ENCODE measurements at regions not wholly inside any gene's neighbourhood (a gene's known extent, or its start where the extent isn't known, plus 50 kb on each side); places are given as distances from the start of the nearest gene placed in this dataset.

- Histone ChIP-seq H3K36me3 (ENCODE audit: control insufficient read depth, insufficient read depth, low read length) (no peaks in the 10 kb centered on the region), H3K9ac (ENCODE audit: low read length) (no peak overlapping the region), H3K9me3 (ENCODE audit: control insufficient read depth, low read length) (no peaks in the 10 kb centered on the region), H3K4me3 (ENCODE audit: low read length) (no peak overlapping the region), H3K4me1 (ENCODE audit: control insufficient read depth, insufficient read depth, low read length) (no peaks in the 10 kb centered on the region), H3K27me3 (ENCODE audit: control insufficient read depth, insufficient read depth, low read length) (no peaks in the 10 kb centered on the region)
These were observed 311.6 kb downstream of the KCNRG start for GRCh38 chr13:50326811-50327210.

GRCh38 chr13:50334115-50334778 is 319.0 kb downstream of the KCNRG start:
- Histone ChIP-seq H3K36me3 (ENCODE audit: control insufficient read depth, insufficient read depth, low read length) (no peaks in the 10 kb centered on the region), H3K27me3 (ENCODE audit: control insufficient read depth, insufficient read depth, low read length) (no peaks in the 10 kb centered on the region), H3K4me1 (ENCODE audit: control insufficient read depth, insufficient read depth, low read length) (no peaks in the 10 kb centered on the region), H3K4me3 (ENCODE audit: low read length) (no peak overlapping the region), H3K9me3 (ENCODE audit: control insufficient read depth, low read length) (no peaks in the 10 kb centered on the region), H3K9ac (ENCODE audit: low read length) (no peak overlapping the region)

- Histone ChIP-seq H3K4me1 (ENCODE audit: control insufficient read depth, insufficient read depth, low read length) (no peaks in the 10 kb centered on the region), H3K36me3 (ENCODE audit: control insufficient read depth, insufficient read depth, low read length) (no peaks in the 10 kb centered on the region), H3K9ac (ENCODE audit: low read length) (no peak overlapping the region), H3K27me3 (ENCODE audit: control insufficient read depth, insufficient read depth, low read length) (no peaks in the 10 kb centered on the region), H3K4me3 (ENCODE audit: low read length) (no peak overlapping the region), H3K9me3 (ENCODE audit: control insufficient read depth, low read length) (no peaks in the 10 kb centered on the region)
These were observed 319.7 kb downstream of the KCNRG start for GRCh38 chr13:50334944-50335343.

- H3K36me3 ChIP-seq (ENCODE audit: control insufficient read depth, insufficient read depth, low read length) = no peaks in the 10 kb centered on the region
- H3K9me3 ChIP-seq (ENCODE audit: control insufficient read depth, low read length) = no peaks in the 10 kb centered on the region
- no peaks in the 10 kb centered on the region for H3K4me1 ChIP-seq (ENCODE audit: control insufficient read depth, insufficient read depth, low read length)
- H3K9ac ChIP-seq (ENCODE audit: low read length) = no peak overlapping the region
- H3K27me3 ChIP-seq (ENCODE audit: control insufficient read depth, insufficient read depth, low read length) = no peaks in the 10 kb centered on the region
- no peak overlapping the region for H3K4me3 ChIP-seq (ENCODE audit: low read length)
These were observed 324.0 kb downstream of the KCNRG start for GRCh38 chr13:50339271-50339670.

GRCh38 chr13:50340146-50340545 is 324.9 kb downstream of the KCNRG start:
- Histone ChIP-seq H3K36me3 (ENCODE audit: control insufficient read depth, insufficient read depth, low read length) (no peaks in the 10 kb centered on the region), H3K4me3 (ENCODE audit: low read length) (no peak overlapping the region), H3K4me1 (ENCODE audit: control insufficient read depth, insufficient read depth, low read length) (no peaks in the 10 kb centered on the region), H3K9me3 (ENCODE audit: control insufficient read depth, low read length) (no peaks in the 10 kb centered on the region), H3K27me3 (ENCODE audit: control insufficient read depth, insufficient read depth, low read length) (no peaks in the 10 kb centered on the region), H3K9ac (ENCODE audit: low read length) (no peak overlapping the region)

- H3K4me1 ChIP-seq (ENCODE audit: control insufficient read depth, insufficient read depth, low read length) = no peaks in the 10 kb centered on the region
- no peaks in the 10 kb centered on the region for H3K36me3 ChIP-seq (ENCODE audit: control insufficient read depth, insufficient read depth, low read length)
- H3K9me3 ChIP-seq (ENCODE audit: control insufficient read depth, low read length) = no peaks in the 10 kb centered on the region
- no peak overlapping the region for H3K9ac ChIP-seq (ENCODE audit: low read length)
- no peak overlapping the region for H3K4me3 ChIP-seq (ENCODE audit: low read length)
- no peaks in the 10 kb centered on the region for H3K27me3 ChIP-seq (ENCODE audit: control insufficient read depth, insufficient read depth, low read length)
These were observed 325.5 kb downstream of the KCNRG start for GRCh38 chr13:50340551-50341287.

- H3K4me1 ChIP-seq (ENCODE audit: control insufficient read depth, insufficient read depth, low read length) = no peaks in the 10 kb centered on the region
- H3K4me3 ChIP-seq (ENCODE audit: low read length) = no peak overlapping the region
- no peaks in the 10 kb centered on the region for H3K27me3 ChIP-seq (ENCODE audit: control insufficient read depth, insufficient read depth, low read length)
- no peaks in the 10 kb centered on the region for H3K9me3 ChIP-seq (ENCODE audit: control insufficient read depth, low read length)
- no peak overlapping the region for H3K9ac ChIP-seq (ENCODE audit: low read length)
- no peaks in the 10 kb centered on the region for H3K36me3 ChIP-seq (ENCODE audit: control insufficient read depth, insufficient read depth, low read length)
These were observed 326.3 kb downstream of the KCNRG start for GRCh38 chr13:50341526-50341925.

GRCh38 chr13:50344717-50345116 is 329.5 kb downstream of the KCNRG start:
- no peak overlapping the region for H3K4me3 ChIP-seq (ENCODE audit: low read length)
- H3K9ac ChIP-seq (ENCODE audit: low read length) = no peak overlapping the region
- H3K9me3 ChIP-seq (ENCODE audit: control insufficient read depth, low read length) = no peaks in the 10 kb centered on the region
- no peaks in the 10 kb centered on the region for H3K4me1 ChIP-seq (ENCODE audit: control insufficient read depth, insufficient read depth, low read length)
- no peaks in the 10 kb centered on the region for H3K27me3 ChIP-seq (ENCODE audit: control insufficient read depth, insufficient read depth, low read length)
- H3K36me3 ChIP-seq (ENCODE audit: control insufficient read depth, insufficient read depth, low read length) = no peaks in the 10 kb centered on the region

- Histone ChIP-seq H3K9me3 (ENCODE audit: control insufficient read depth, low read length) (no peaks in the 10 kb centered on the region), H3K4me3 (ENCODE audit: low read length) (no peak overlapping the region), H3K36me3 (ENCODE audit: control insufficient read depth, insufficient read depth, low read length) (no peaks in the 10 kb centered on the region), H3K4me1 (ENCODE audit: control insufficient read depth, insufficient read depth, low read length) (no peaks in the 10 kb centered on the region), H3K27me3 (ENCODE audit: control insufficient read depth, insufficient read depth, low read length) (no peaks in the 10 kb centered on the region), H3K9ac (ENCODE audit: low read length) (no peak overlapping the region)
These were observed 330.6 kb downstream of the KCNRG start for GRCh38 chr13:50345804-50346203.

- no peak overlapping the region for H3K9ac ChIP-seq (ENCODE audit: low read length)
- no peaks in the 10 kb centered on the region for H3K9me3 ChIP-seq (ENCODE audit: control insufficient read depth, low read length)
- no peak overlapping the region for H3K4me3 ChIP-seq (ENCODE audit: low read length)
- H3K27me3 ChIP-seq (ENCODE audit: control insufficient read depth, insufficient read depth, low read length) = no peaks in the 10 kb centered on the region
- H3K36me3 ChIP-seq (ENCODE audit: control insufficient read depth, insufficient read depth, low read length) = no peaks in the 10 kb centered on the region
- no peaks in the 10 kb centered on the region for H3K4me1 ChIP-seq (ENCODE audit: control insufficient read depth, insufficient read depth, low read length)
These were observed 333.1 kb downstream of the KCNRG start for GRCh38 chr13:50348371-50348770.

GRCh38 chr13:50352720-50353480 is 337.7 kb downstream of the KCNRG start:
- no peaks in the 10 kb centered on the region for H3K36me3 ChIP-seq (ENCODE audit: control insufficient read depth, insufficient read depth, low read length)
- H3K9ac ChIP-seq (ENCODE audit: low read length) = no peak overlapping the region
- no peaks in the 10 kb centered on the region for H3K9me3 ChIP-seq (ENCODE audit: control insufficient read depth, low read length)
- peaks cover 9% of the 10 kb centered on the region for H3K4me1 ChIP-seq (ENCODE audit: control insufficient read depth, insufficient read depth, low read length)
- H3K4me3 ChIP-seq (ENCODE audit: low read length) = no peak overlapping the region
- no peaks in the 10 kb centered on the region for H3K27me3 ChIP-seq (ENCODE audit: control insufficient read depth, insufficient read depth, low read length)
